Thymus (tissue), 11 donors: ENCODE measurements at regions not wholly inside any gene's neighbourhood (a gene's known extent, or its start where the extent isn't known, plus 50 kb on each side); places are given as distances from the start of the nearest gene placed in this dataset.

Source experiments
- DNase-seq, 9 donors: peaks; one replicate each; pipeline ENCODE4 v3.0.0-alpha.2; 2013; ENCODE audit warnings: low spot score in 9 of 9, low read depth in 6 of 9, missing footprints in 1 of 9
- H3K27ac ChIP-seq, 2 donors: one replicate each; pipeline ENCODE4 v1.5.1; 2013; ENCODE audit warnings: control low read depth in 1 of 2, low read depth in 1 of 2, low read length in 1 of 2, mild to moderate bottlenecking in 1 of 2, moderate library complexity in 1 of 2
- H3K27me3 ChIP-seq, 2 donors: one replicate each; pipeline ENCODE4 v1.5.1; 2013; ENCODE audit warnings: low read length in 1 of 2; ENCODE audit not compliant: control insufficient read depth in 2 of 2, insufficient read depth in 1 of 2
- H3K36me3 ChIP-seq, 2 donors: one replicate each; pipeline ENCODE4 v1.5.1; 2013; ENCODE audit warnings: low read length in 1 of 2, mild to moderate bottlenecking in 1 of 2, moderate library complexity in 1 of 2; ENCODE audit not compliant: control insufficient read depth in 2 of 2, insufficient read depth in 2 of 2
- H3K4me1 ChIP-seq, 2 donors: one replicate each; pipeline ENCODE4 v1.5.1; 2013; ENCODE audit warnings: low read length in 2 of 2; ENCODE audit not compliant: control insufficient read depth in 2 of 2, insufficient read depth in 2 of 2
- H3K4me3 ChIP-seq, 2 donors: one replicate each; pipeline ENCODE4 v1.5.1; 2013; ENCODE audit warnings: low read length in 2 of 2, control low read depth in 1 of 2, mild to moderate bottlenecking in 1 of 2
- H3K9me3 ChIP-seq, 2 donors: one replicate each; pipeline ENCODE4 v1.5.1; 2013; ENCODE audit warnings: low read length in 1 of 2, mild to moderate bottlenecking in 1 of 2; ENCODE audit not compliant: control insufficient read depth in 2 of 2, insufficient read depth in 1 of 2
- WGBS: extraction: QIAGEN DNeasy Blood & Tissue Kit; methylation state at CpG from one replicate; pipeline ENCODE4 v1.1.7; 2013; 5-methylcytosine and 5-hydroxymethylcytosine counted together
- donor health status: healthy.

- Histone ChIP-seq H3K4me3 (no peak overlapping the region), H3K4me1 (no peaks in the 10 kb centered on the region), H3K27me3 (no peaks in the 10 kb centered on the region), H3K9me3 (no peaks in the 10 kb centered on the region), H3K36me3 (no peaks in the 10 kb centered on the region), H3K27ac (no peak overlapping the region)
- WGBS, result 93% methylated on average over 2 of the region's 2 CpGs
- DNase-seq, result no peak
These were observed 140.3 kb downstream of the ZC3H11B start for GRCh38 chr1:219472596-219472995.

DNA sequence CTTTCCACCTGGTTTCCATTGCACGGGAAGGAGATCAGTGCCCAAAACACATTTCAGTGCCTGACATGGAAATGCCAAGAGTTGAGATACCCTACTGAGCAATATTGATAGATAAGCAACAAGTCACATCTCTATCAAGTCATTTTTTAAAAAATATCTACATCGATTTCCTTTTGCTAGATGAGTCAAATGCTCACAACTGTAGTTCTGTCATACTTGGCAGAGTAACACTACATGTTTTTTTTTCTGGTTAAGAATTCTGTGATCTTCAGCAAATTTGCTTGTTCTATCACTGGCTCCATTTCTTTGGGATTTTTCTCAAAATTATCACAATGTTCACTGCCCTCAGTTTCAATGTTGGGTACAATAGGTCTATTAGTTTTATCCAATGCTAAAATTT, 145.4 kb downstream of the ZC3H11B start:
- no peak for DNase-seq
- Histone ChIP-seq H3K27me3 (no peaks in the 10 kb centered on the region), H3K27ac (no peak overlapping the region), H3K9me3 (no peaks in the 10 kb centered on the region), H3K4me1 (no peaks in the 10 kb centered on the region), H3K36me3 (no peaks in the 10 kb centered on the region), H3K4me3 (no peak overlapping the region)
- WGBS, result 91% methylated on average over 2 of the region's 2 CpGs

DNA sequence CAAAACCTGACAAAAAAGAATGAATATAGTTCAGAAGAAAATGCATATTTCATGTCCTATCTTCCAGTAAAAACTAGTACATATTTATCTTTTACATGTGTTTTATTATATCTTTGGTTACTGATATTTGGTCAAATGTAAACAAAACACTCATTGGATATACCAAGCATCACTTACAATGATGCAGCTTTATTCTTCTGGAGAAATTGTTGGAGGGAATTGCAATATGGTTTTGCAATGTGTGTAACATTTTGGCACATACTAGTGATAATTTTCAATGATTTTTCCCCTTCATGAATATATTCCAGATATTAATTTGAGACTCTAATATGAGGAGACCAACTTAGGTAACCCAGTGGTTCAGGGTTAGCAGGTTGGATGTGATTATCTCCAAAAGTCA, 146.1 kb downstream of the ZC3H11B start:
- Histone ChIP-seq H3K27me3 (no peaks in the 10 kb centered on the region), H3K4me3 (no peak overlapping the region), H3K36me3 (no peaks in the 10 kb centered on the region), H3K9me3 (no peaks in the 10 kb centered on the region), H3K27ac (no peak overlapping the region), H3K4me1 (no peaks in the 10 kb centered on the region)
- DNase-seq, result no peak

DNA sequence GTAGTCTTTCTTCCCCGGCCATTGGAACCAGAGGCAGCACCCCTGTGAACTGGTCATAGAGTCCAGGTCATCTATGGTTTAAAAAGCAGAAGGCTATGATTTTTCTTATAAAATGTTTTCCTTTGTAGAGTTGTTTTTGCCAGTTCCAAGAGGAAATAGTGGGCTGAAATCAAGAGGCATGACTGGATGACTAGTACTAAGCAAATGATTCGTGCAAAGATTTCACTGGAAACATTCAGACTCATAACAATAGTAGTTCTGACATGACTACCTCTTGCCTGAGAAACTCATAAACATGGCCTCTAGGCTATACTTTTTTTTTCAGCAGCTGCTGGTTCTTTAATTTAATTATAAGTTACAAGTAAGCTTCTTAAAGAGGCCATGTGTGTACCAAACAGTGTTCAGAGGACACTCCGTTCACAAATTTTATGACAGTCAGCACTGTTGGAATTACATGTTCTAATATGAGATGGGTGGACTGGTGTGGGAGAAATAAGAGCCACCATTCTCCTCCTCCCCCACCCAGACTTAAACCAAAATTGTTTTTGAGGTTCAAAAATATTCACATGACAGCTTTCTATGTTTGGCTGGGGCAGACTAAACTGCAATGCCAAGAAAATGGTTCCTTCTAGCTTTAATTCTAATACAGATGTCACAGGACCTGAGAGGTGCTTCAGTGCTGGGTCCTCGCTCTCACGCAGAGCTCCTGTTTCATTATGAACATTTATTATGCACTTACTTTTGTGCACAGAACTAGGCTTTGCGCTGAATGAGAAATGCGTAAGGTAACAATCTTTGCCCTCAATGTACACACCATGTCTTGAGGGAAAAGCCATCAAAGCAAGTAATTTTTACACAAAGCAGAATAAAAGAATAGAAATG, 147.5 kb downstream of the ZC3H11B start:
- no peaks in the 10 kb centered on the region for H3K27me3 ChIP-seq
- no peak overlapping the region for H3K27ac ChIP-seq
- H3K4me3 ChIP-seq, result no peak overlapping the region
- 96% methylated on average over 7 of the region's 7 CpGs for WGBS
- no peak for DNase-seq
- no peaks in the 10 kb centered on the region for H3K4me1 ChIP-seq
- H3K9me3 ChIP-seq, result no peaks in the 10 kb centered on the region
- no peaks in the 10 kb centered on the region for H3K36me3 ChIP-seq

DNA sequence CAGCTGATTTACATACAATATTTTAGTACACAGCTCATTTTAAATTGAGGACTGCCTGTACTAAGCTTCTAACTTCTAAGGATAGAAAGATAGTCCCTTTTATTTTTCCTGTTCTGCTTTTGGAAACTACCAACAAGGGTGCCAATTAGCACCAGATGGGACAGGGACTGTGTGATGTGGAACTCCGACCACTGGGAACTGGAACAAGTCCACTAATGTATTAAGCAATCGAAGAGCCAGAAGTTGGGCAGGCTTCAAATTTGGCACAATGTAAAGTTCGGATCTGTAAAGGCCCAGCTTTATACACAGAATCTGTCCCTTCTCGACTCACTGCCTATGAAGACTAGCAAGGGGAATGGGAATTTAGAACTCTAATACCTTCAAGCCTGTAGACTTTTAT, 149.3 kb downstream of the ZC3H11B start:
- Histone ChIP-seq H3K27ac (no peak overlapping the region), H3K27me3 (no peaks in the 10 kb centered on the region), H3K36me3 (no peaks in the 10 kb centered on the region), H3K9me3 (no peaks in the 10 kb centered on the region), H3K4me1 (no peaks in the 10 kb centered on the region), H3K4me3 (no peak overlapping the region)
- no peak for DNase-seq
- 90% methylated on average over 4 of the region's 4 CpGs for WGBS

- Histone ChIP-seq H3K27ac (no peak overlapping the region), H3K4me1 (no peaks in the 10 kb centered on the region)
These were observed 150.9 kb downstream of the ZC3H11B start for GRCh38 chr1:219461981-219462400.

GRCh38 chr1:219460896-219461815, 151.7 kb downstream of the ZC3H11B start:
- Histone ChIP-seq H3K27ac (no peak overlapping the region), H3K27me3 (no peaks in the 10 kb centered on the region), H3K4me1 (no peaks in the 10 kb centered on the region), H3K4me3 (no peak overlapping the region), H3K36me3 (no peaks in the 10 kb centered on the region), H3K9me3 (no peaks in the 10 kb centered on the region)
- DNase-seq, result no peak
- 47% methylated on average over 11 of the region's 11 CpGs for WGBS

More at GRCh38 chr1:219461981-219462400, 150.9 kb downstream of the ZC3H11B start:
- Histone ChIP-seq H3K9me3 (no peaks in the 10 kb centered on the region), H3K4me3 (no peak overlapping the region), H3K27me3 (no peaks in the 10 kb centered on the region), H3K36me3 (no peaks in the 10 kb centered on the region)
- DNase-seq, result no peak
- WGBS, result 96% methylated on average over 1 of the region's 1 CpG

GRCh38 chr1:219460081-219460895, 152.6 kb downstream of the ZC3H11B start:
- Histone ChIP-seq H3K27me3 (no peaks in the 10 kb centered on the region), H3K4me3 (no peak overlapping the region), H3K27ac (no peak overlapping the region), H3K9me3 (no peaks in the 10 kb centered on the region), H3K36me3 (no peaks in the 10 kb centered on the region), H3K4me1 (no peaks in the 10 kb centered on the region)
- 97% methylated on average over 2 of the region's 2 CpGs for WGBS
- DNase-seq, result no peak
